ENCODE measurements at regions not wholly inside any gene's neighbourhood (a gene's known extent, or its start where the extent isn't known, plus 50 kb on each side); places are given as distances from the start of the nearest gene placed in this dataset.

DNA sequence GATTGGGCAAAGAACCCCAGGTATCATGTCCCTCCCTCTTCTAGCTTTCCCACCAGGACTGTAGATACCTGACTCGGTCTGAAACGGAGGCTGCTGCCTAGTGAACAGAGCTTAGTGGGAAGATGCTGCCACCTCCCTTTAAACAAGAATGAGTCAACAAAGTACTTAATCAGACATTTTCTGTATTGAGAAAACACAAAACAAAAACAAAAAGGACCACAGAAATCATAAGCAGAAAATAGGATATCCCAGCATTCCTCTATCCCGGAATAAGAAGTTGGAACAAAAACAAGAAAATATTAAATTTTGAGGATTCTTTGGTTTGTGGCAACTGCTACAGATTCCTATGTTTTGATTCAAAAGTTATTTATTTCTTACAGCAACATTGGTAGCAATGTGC lies 51.7 kb upstream of the COL8A1 start:
- no peak overlapping the region for H3K4me3 ChIP-seq (ENCODE audit: low read depth, poor library complexity, severe bottlenecking)
- 67 to 71% methylated on average over 3 of the region's 3 CpGs for WGBS, 2 donors
- DNase-seq (ENCODE audit: low spot score in 2 of 2) = no peak
- TF ChIP-seq POLR2A (IDR thresholded peaks at IDR 0.05) = no peak
- intact Hi-C loops (cut with DNase I; ENCODE audit: low total_unique reads) = no loop called here

DNA sequence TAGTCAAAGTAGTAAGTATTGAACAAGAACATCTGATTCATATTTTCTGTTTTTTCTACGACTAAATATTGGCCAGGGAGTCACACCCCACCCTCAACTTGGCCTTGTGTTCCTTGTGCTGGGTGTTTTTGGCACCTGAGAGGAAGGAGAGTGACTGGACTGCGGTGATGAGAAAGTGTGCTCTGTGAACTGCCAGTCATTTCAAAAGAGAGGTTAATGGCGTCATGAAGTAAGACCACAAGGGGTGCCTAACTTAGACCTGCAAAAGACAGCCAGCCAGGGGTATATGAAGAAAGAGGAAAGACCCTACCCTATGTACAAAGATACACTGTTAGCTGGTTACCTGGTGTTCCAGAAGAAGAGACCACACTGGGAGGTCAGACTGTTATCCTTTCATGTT lies 58.4 kb upstream of the COL8A1 start:
- H3K4me3 ChIP-seq (ENCODE audit: low read depth, poor library complexity, severe bottlenecking) = no peak overlapping the region
- DNase-seq (ENCODE audit: low spot score in 2 of 2) = no peak
- intact Hi-C loops (cut with DNase I; ENCODE audit: low total_unique reads) = no loop called here
- 77 to 84% methylated on average over 3 of the region's 3 CpGs for WGBS, 2 donors
- TF ChIP-seq POLR2A (IDR thresholded peaks at IDR 0.05) = no peak
- TF ChIP-seq, protein P1, sequence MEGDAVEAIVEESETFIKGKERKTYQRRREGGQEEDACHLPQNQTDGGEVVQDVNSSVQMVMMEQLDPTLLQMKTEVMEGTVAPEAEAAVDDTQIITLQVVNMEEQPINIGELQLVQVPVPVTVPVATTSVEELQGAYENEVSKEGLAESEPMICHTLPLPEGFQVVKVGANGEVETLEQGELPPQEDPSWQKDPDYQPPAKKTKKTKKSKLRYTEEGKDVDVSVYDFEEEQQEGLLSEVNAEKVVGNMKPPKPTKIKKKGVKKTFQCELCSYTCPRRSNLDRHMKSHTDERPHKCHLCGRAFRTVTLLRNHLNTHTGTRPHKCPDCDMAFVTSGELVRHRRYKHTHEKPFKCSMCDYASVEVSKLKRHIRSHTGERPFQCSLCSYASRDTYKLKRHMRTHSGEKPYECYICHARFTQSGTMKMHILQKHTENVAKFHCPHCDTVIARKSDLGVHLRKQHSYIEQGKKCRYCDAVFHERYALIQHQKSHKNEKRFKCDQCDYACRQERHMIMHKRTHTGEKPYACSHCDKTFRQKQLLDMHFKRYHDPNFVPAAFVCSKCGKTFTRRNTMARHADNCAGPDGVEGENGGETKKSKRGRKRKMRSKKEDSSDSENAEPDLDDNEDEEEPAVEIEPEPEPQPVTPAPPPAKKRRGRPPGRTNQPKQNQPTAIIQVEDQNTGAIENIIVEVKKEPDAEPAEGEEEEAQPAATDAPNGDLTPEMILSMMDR (IDR thresholded peaks at IDR 0.05) = no peak

DNA sequence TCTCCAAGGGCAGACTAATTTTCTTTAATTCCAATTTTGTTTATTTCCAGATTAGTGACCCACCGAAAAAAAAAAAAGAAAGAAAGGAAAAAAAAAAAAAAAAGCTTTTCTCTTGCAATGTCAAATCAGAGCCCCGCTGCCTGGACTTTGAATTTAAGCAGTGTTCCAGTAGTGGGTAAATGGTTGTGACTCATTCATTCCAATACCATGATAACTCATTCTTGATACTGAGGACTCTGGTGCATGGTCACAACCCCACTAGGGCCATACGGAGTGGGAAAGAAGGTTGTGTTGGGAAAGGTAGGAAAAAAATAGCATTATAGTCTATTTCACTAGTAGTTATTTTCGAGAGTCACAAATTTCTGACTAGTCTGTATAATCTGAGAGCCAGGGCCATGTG lies 59.1 kb upstream of the COL8A1 start:
- TF ChIP-seq, protein P1 (IDR thresholded peaks at IDR 0.05) = no peak
- no peak for TF ChIP-seq POLR2A (IDR thresholded peaks at IDR 0.05)
- DNase-seq (ENCODE audit: low spot score in 2 of 2) = no peak
- 90% methylated on average over 4 of the region's 4 CpGs for WGBS, 2 donors
- intact Hi-C loops (cut with DNase I; ENCODE audit: low total_unique reads) = no loop called here
- H3K4me3 ChIP-seq (ENCODE audit: low read depth, poor library complexity, severe bottlenecking) = no peak overlapping the region

GRCh38 chr3:99578339-99578970 lies 59.9 kb upstream of the COL8A1 start:
- DNase-seq (ENCODE audit: low spot score in 2 of 2) = no peak
- 76 to 84% methylated on average over 1 of the region's 1 CpG for WGBS, 2 donors
- TF ChIP-seq, protein P1 (IDR thresholded peaks at IDR 0.05) = no peak
- no peak for TF ChIP-seq POLR2A (IDR thresholded peaks at IDR 0.05)
- no peak overlapping the region for H3K4me3 ChIP-seq (ENCODE audit: low read depth, poor library complexity, severe bottlenecking)
- intact Hi-C loops (cut with DNase I; ENCODE audit: low total_unique reads) = no loop called here

DNA sequence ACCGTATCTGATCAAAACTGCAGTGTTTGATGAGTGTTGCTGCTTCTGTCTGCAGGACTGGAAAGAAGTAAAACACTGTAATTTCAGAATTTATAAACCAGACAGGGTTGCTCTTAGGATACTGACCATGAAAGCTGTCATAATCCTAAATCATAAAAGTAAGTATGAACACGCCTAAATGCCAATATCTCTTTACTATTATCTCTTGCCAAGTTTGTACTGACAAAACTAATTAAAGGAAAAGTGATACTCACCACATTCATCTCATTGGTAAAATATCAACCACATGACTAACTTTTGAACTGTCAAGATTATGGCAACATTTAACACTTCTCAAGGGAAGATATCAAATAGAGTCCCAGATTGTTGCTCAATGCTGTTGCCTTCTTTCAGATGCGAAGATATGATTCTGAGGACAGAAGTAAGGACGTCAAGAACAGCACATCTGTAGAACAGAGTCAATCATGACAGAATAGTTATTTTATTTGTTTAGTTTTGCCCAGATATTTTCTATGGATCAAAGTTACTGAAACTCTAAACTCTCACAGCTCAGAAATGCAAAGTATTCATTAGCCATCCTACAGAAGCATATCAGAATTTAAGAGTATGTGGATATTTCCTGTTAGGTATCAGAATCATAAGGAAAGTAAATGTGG lies 61.4 kb upstream of the COL8A1 start:
- intact Hi-C loops (cut with DNase I; ENCODE audit: low total_unique reads) = no loop called here
- H3K4me3 ChIP-seq (ENCODE audit: low read depth, poor library complexity, severe bottlenecking) = no peak overlapping the region
- TF ChIP-seq, protein P1 (IDR thresholded peaks at IDR 0.05) = no peak
- TF ChIP-seq POLR2A (IDR thresholded peaks at IDR 0.05) = no peak
- no peak for DNase-seq (ENCODE audit: low spot score in 2 of 2)
- 51 to 58% methylated on average over 4 of the region's 4 CpGs for WGBS, 2 donors

DNA sequence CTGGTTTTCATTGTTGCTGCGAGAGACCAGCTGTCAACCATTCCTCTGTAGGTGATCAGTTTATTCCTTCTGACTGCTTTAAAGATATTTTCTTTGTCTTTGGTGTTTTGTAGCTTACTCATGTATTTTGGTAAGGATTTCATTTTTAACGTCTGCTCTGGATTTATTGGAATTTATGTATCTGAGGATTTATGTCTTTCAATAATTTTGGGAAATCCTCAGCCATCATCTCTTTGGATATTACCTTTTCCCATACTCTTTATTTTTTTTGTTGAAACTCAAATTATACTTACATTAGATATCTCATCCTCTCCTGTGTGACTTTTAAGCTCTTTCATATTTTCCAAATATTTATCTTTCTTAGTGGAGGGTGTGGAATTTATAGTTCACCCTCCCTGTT lies 62.7 kb upstream of the COL8A1 start:
- TF ChIP-seq POLR2A (IDR thresholded peaks at IDR 0.05) = no peak
- TF ChIP-seq, protein P1 (IDR thresholded peaks at IDR 0.05) = no peak
- intact Hi-C loops (cut with DNase I; ENCODE audit: low total_unique reads) = no loop called here
- WGBS, 2 donors = 75 to 85% methylated on average over 2 of the region's 2 CpGs
- DNase-seq (ENCODE audit: low spot score in 2 of 2) = no peak
- no peak overlapping the region for H3K4me3 ChIP-seq (ENCODE audit: low read depth, poor library complexity, severe bottlenecking)
